ENCODE measurements at regions not wholly inside any gene's neighbourhood (a gene's known extent, or its start where the extent isn't known, plus 50 kb on each side); places are given as distances from the start of the nearest gene placed in this dataset.

- no peak for TF ChIP-seq CTCF (IDR thresholded peaks at IDR 0.05)
These were observed 178.6 kb downstream of the RFPL4B start for GRCh38 chr6:112525749-112526148.

- no peak for TF ChIP-seq CTCF (IDR thresholded peaks at IDR 0.05)
These were observed 179.5 kb downstream of the RFPL4B start for GRCh38 chr6:112526594-112526993.

- TF ChIP-seq CTCF (IDR thresholded peaks at IDR 0.05) = no peak
These were observed 188.7 kb downstream of the RFPL4B start for GRCh38 chr6:112535816-112536215.

GRCh38 chr6:112539355-112539754, 192.2 kb downstream of the RFPL4B start:
- no peak for TF ChIP-seq CTCF (IDR thresholded peaks at IDR 0.05)

GRCh38 chr6:112541847-112542246, 194.7 kb downstream of the RFPL4B start:
- TF ChIP-seq CTCF (IDR thresholded peaks at IDR 0.05) = peak; percentile 26; the same call in 1 of the 2 replicates

GRCh38 chr6:112549749-112550148, 202.6 kb downstream of the RFPL4B start:
- TF ChIP-seq CTCF (IDR thresholded peaks at IDR 0.05) = no peak

GRCh38 chr6:112557435-112557834, 210.3 kb downstream of the RFPL4B start:
- TF ChIP-seq CTCF (IDR thresholded peaks at IDR 0.05) = no peak

- no peak for TF ChIP-seq CTCF (IDR thresholded peaks at IDR 0.05)
These were observed 210.8 kb downstream of the RFPL4B start for GRCh38 chr6:112557961-112558360.
